HG03457 (cell line): ENCODE measurements at regions not wholly inside any gene's neighbourhood (a gene's known extent, or its start where the extent isn't known, plus 50 kb on each side); places are given as distances from the start of the nearest gene placed in this dataset.

Source experiments
- ATAC-seq: cut with Tn5 transposase; IDR thresholded peaks from one replicate; pipeline ENCODE4 v1.9.1; 2021; ENCODE audit warnings: moderate number of reproducible peaks; ENCODE audit not compliant: unreplicated experiment

DNA sequence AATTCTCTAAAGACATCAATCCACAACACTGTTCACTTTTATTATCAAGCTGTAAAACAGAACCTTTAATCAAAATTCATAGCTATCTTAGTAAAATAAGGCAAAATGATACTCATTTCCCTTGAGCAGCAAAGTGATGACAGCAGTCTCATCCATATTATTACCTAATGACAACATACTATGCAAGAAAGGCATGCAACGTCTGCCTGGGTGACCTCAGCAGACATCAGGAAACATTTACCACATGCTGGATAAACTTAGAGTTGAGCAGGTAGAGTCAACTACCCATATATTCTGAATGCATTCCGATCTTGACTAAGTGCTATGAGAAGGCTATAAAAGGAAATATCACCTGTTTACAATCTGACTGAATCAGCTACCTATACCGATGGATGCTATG is 145.1 kb downstream of the SIPA1L2 start:
- no peak for ATAC-seq

DNA sequence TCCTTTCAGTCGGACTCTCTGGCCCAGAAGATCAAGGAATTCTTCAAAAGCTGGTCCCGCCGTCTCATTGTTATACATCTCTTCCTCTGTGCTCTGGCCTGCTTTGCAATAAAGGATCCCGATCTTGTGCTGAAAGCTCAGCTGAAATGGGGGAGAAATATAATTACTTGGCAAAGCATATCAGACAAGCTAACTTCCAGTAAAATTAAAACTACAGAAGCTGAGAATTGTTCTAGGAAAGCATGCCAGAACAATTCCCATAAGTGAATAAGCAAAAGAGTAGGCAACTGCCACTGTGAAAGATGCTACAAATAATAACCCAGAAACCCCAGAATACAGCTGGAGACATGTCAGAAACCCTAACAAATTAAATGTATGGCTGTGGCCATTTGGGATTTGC is 146.1 kb downstream of the SIPA1L2 start:
- ATAC-seq = no peak

DNA sequence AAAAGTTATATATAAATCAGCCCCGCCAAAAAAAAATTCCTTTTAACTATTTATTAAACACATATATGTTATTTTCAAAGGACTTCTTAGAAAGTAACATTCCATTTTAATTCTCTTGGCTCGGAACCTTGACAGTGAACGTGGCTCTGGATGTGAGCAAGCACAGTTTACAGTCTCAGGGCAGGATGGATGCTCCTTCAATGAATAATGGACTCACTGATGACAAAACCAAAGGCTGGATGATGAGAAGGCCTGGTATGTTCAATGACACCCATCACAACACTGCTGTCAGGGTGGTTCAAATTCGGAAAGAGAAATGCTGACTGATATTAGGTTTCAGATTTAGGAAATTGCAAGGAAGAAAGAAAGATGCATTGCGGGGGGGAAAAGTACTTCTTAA is 148.8 kb downstream of the SIPA1L2 start:
- no peak for ATAC-seq

DNA sequence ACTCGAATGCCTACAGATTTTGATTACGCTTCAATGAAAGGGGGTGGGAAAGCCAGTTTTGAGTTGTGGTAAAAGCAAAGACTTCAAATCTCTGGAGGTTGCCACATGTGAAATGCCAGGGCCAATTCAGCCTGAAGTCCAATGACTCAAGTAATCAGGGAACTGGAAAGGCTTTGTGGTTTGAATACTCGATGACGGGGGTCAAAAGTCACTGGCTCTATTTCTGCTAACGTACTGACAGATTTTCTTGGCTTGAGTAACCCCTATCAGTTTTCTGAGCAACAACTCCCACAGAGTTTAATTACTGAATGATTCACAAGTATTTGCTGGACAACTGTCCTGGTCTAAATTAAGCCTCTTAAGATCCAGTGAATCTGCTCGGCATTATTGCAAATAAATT is 152.2 kb downstream of the SIPA1L2 start:
- no peak for ATAC-seq

DNA sequence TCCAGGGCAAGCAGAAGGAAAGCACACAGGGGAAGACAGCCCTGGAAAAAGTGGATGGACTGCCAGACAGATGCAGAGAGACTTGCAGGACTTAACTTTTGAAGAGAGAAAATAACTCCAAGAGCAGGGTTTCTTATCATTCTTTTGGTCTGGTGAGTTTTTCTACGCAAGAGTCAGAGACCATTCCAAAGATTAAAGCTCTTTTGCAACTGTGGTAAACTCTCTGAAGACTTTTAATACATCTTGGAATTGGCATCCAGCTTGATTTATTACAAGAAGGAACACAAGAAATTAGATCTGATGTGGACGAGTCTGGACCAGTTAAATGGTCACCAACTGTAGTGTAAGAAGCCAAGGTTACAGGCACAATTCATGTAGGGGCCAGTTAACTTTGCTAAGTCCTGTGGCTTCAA is 153.4 kb downstream of the SIPA1L2 start:
- no peak for ATAC-seq

DNA sequence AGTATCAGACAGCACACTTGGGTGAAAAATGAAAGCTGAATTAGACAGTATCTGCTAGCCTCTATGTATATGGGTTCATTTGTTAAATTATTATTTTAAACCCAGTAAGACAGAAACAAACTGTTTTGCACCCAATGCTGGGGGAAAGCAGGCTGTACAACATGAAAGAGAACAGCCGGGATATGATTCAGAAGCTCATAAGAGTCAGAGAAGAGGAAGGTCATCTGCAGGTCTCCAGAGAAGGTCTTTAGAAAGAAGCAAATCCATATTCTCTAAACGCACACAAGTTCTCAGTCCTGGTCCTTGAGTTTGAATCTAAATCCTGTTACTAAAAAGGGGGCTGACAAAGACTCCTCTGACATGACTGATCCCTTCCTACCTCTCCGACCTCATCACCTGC is 155.1 kb downstream of the SIPA1L2 start:
- no peak for ATAC-seq

DNA sequence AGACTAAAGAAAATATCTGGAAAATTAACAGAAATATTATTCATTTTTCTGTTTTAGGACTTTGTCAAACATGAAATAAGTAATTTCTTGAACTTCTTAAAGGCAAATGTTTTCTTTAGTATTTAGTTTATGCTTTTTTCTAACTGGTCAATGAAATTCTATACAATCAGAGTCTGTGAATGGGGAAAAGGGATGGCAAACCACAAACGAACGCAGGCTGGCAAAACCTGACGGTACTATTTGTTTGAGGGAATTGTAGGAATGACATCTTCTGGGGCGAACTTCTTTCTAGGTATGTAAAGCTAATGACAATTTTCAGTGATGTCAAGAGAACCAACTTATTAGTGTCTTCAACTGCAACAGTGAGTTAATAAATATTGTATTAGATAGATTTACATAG is 156.0 kb downstream of the SIPA1L2 start:
- ATAC-seq = no peak

DNA sequence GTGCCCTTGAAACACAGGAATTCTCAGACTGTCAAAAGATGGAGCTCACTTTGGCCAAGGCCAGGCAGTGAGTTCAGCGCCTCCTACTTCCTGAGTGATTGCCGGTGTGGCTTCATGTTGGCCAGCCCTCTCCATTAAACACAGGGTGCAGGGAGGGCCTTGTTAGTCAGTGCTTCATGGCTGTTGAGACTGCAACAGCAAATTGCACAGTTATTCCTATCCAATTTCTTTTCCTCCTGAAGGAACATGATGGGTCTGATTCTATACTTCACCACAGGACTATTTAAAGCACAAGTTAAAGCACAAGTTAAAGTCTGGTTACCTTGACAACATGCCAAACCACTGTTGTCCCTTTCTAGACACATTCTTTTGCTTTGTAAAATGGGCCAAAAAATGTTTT is 156.6 kb downstream of the SIPA1L2 start:
- no peak for ATAC-seq

DNA sequence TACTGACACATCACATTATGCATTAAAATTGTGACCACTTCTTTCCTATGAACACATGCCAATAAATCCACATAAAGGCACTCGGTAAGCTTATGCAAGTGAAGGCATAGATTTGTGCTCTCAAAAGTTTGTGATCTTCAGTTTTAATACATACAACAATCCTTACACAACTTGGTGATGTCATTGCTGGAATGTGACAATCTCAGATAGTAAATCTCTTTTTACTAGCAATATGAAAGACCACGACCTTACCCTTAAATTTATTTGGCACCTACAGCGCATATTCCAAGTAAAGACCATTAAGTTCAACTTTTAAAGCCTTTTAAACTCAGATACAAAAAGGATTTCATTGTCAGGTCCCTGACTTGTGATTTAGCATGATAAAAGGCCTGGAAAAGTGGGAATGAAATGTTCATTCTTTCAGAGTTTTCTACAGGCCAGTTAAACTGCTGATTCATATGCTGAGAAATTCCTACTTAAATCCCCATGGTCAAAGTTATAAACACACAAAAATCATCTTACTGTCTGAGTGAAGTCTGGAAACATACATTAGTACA is 157.4 kb downstream of the SIPA1L2 start:
- no peak for ATAC-seq

DNA sequence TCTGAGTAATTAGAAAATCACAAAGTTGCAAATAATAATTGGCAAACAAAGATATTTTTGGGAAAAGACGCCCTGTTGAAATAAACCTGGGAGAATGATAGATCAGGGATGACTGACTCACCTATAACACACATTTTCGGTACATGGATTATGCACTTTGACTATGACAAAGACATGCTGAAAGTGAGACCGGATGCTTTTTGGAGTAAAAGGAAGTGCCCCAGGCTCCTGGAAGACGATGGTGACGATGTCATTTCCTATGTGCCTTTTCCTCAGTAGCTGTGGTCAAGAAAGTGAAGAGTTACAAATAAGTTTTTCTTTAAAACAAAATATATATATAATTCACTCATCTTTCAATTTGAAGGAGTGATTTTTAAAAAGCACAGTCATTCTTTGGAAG is 158.7 kb downstream of the SIPA1L2 start:
- ATAC-seq = no peak

DNA sequence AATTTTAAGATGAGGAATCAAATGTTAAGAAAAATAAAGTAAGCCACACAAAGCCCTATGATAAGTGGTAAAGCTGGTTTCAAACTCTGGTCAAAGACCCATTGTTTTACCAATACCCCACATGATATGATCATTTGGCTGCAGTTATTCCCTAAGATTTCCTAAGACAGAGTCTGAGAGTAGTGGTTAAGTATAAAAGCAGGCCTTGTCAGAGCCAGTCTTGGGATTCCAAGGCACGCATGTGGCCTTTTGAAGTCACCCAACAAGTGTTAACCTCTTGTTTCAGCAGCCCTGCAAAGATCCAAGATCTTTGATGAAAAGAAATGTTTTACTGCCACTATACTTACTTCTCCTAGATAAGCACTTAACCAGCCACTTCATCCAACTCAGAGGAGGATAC is 159.2 kb downstream of the SIPA1L2 start:
- no peak for ATAC-seq

DNA sequence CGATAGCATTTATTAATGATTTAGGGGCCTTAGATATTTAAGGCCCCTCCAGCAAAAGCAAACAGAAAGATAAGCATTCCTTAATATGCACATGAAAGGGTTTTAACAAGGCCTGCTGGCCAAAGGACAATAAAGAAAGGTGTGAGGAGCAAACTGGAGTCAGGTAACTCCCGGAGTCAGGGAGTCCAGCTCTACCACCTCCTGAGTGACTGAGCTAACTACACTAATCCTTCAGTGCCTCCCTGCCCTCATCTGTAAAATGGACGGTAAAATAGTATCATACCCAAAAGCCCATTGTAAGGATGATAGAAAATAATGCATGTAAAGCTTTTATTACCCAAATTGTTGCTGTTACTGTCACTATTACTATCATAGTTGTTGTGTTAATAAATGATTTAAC is 161.7 kb downstream of the SIPA1L2 start:
- no peak for ATAC-seq

DNA sequence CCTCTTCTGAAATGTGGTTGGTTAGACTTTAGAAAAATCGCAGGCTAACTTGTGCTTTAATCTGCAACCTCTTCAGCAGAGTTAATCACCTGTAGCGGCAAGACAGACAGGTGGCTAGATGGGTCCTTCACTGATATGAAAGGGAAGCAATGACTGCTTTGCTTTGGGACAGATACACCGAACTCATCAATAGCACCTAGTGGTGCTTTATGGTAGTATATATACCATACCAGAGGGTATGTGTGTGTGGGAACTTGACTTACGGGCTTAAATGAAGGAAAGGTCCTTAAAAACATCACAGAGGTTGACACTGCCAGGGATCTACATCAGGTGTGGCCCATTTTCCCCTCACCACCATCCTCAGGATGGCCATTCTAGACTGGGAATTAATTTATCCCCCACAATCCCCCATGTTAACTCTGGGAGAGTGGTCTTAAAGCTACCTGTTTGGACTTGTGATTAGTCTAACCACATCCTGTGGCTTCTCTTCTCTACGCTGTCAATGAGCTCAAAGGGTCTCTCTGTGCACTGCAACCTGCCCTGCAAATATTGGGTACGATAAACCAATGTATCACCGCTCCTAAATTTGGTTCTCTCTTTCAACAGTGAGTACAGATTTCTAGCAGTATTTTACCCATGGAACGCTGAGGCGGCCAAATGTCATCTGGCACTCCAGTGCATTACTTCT is 162.7 kb downstream of the SIPA1L2 start:
- no peak for ATAC-seq

DNA sequence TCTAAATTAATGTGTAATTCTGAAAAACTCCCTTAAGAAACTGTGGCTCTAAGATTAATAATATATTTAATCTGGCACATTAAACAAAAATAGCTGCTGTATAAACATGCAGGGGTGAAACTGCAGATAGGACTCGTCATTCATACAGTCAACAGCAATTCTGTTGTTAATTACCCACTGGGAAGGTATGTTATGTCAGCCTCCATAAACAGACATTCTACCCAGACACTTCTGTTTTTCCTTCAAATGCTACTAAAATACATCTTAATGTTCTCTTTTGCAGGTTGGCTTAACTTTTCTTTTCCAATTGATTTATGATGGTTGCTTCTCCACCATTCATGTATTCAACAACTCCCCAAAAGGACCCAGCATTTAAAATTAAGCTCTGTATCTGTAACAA is 165.6 kb downstream of the SIPA1L2 start:
- no peak for ATAC-seq

DNA sequence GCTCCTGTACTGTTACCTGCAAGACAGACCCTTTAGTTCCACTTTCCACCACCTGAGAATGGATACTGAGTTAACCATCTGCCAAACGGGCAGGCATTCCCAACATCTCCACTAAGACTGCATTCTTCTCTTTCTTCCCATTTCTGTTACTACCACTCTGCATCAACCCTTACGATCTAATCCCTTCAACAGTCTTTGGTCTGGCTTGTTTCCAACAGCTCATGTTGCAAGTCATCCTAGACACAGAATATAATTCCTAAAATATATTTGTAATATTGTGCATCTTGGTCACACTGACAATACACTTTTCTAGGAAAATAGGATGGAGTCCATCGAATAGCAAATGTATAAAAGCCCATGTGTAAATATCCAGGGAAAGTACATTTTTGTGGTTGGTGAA is 166.7 kb downstream of the SIPA1L2 start:
- ATAC-seq = no peak

DNA sequence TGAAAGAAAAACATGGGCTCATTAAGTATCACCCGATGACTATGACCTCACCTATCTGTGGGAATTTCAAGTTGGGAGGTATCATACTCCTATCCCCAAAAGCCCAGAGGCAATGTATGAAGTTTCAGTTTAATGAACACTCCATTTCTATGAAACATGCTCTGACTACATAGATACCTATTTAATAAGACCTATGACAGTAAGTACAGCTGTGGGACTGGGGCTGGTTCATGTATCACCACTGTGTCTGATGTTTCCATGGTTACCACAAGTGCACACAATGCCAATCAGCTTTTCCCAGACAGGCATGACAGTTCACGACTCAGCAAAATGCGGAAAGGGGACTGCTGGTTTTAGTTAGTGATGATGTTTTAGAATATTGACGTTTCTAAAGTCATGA is 167.7 kb downstream of the SIPA1L2 start:
- no peak for ATAC-seq

DNA sequence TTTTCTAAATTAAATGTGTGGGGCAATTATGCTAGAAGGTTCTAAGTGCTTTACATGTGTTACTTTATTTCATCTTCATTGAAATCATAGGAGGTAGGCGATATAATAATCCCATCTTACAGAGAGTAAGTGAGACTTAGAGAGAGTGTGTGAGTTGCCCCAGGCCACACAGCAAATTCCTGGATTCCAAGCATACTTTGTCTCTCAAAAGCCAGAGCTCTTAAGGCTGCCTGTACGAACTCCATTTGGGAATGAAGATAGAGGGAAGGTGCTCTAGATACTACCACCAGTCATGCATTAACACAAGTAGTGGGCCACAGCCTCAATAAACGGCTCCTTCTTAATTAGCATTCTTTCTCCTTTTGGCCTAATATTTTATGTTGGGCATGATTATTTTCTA is 170.1 kb downstream of the SIPA1L2 start:
- no peak for ATAC-seq

DNA sequence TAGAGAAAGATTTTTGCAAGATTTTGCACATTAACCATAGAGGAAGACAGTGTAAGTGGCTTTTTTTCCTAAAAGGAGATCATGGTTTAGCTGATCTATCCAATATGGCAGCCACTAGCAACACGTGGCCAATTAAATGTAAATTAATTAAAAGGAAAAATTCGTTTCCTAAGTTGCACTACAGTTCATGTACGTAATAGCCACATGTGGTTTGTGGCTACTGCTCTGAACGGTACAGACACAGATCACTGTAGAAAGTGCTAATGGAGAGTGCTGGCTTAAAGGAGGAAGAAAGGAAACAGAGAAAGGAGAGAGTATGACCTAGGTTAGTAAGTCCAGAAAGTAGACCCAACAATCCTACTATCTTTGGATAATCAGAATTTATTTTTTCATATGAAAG is 170.8 kb downstream of the SIPA1L2 start:
- no peak for ATAC-seq

DNA sequence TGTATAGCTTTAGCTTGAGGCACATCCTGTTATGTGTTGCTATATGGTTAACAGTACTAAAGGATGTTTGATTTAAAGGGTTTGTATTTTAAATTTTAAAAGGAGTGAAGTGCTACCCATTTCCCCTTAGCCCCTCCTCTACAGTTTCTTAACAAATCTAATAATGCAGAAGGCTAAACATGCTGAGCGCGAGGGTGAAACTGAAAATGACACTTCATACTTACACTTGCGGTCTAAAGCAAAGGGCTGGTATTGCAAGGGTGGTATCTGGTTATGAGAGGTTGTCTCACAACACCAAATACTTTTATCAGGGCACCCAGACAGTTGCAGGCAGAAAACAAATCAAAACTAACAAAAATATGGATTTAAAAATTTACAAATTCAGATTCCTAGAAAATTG is 172.3 kb downstream of the SIPA1L2 start:
- peak; percentile 61 for ATAC-seq

DNA sequence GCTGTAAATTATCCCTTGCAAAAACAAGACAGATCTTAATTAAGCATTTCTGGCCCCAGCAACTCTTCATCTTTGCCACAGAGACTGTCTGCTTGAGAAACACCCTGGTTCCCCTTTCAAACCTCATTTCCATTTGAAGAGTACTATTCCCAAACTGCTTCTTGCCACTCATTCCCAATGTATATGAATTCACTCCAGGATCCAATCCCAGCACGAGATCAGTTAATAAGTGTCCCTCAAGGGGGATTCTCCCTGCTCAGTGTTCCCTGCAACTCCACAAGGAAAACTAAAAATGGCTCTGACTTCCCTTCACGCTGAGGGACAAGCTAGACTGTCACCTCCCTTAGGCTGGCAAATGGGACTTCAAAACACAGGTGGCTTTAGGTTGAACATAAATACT is 173.2 kb downstream of the SIPA1L2 start:
- no peak for ATAC-seq

DNA sequence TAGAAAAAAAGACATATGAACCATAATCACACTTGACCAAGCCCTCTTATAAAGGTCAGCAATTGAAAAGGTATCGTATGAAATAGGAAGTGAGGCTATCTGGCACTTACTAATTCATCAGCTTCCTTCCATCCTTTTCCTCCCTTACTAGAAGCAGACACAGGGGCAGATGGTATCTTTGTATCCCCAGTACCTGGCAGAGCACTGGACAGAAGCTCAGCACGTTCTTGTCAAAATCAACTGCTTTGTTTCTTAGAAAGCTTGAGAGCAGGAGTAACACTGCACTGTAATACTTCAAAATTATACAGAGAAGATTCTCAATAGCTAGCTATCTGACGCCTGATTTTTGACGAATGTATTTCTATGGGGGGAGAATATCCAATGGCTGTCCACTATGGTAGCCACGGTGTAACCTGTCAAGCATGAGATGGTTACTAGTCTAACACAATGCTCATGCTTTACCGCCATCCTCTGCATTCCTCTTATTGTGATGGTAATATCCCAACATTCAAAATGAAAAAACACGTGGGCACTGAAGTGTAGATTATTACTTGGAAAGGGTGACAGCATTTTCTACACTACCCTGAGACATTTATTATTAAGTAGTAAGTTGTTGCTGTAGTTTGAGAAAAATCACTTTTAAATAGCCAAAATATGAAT is 175.6 kb downstream of the SIPA1L2 start:
- no peak for ATAC-seq

DNA sequence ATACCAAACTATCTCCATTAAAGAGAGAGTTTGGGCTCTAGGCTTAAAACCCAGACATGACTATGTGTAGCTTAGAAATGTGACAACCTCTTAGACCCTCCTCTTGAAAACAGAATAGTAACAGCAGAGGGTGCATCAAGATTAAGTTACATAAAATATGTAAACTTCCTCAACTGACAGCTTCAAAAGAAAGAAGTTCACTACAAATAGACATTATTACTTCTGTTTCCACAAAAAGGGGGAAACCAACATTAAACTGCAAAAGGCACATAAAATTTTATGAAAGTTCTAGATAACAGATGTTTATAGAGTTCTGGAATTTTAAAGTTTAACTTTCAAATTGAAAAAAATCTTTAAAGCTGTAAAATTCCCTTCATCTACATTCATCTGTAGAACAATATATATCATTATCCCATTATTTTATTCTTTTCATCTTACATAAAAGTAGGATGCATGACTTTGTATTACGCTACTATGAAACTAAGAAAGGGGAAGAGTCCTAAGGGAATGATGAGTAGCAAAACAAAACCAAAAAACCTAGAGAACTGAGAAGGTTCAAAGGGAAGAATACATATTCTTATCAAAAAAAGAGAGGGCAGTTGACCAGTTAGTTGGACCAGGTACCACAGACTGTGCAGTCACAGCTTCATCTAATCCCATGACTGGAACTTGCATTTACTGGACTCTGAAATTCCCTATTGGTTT is 177.0 kb downstream of the SIPA1L2 start:
- no peak for ATAC-seq
